ENCODE measurements at regions not wholly inside any gene's neighbourhood (a gene's known extent, or its start where the extent isn't known, plus 50 kb on each side); places are given as distances from the start of the nearest gene placed in this dataset.

DNA sequence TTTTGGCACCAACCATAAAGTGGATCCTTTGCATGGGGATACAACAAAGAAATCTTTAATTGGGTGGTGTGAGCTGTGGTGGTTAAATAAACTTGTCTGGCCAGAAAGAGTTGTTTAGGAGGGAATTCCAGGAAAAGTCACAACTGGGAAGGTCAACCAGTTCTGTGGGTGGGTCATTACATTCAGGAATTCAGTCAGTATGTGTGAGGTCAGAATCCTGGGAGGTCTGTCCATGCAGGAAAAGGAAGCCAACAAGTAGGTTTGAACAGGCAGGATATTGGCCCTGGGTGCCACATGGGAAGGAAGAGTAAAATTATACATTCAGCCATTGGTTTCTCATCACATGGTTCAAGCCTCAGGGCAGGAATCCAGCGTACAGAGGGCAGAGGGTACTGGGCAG lies 162.3 kb upstream of the ADAMTS5 start:
- no peaks in the 10 kb centered on the region for H3K36me3 Mint-ChIP-seq (ENCODE audit: low read depth)
- TF ChIP-seq CTCF (IDR thresholded peaks at IDR 0.05; ENCODE audit: unreplicated experiment in 3 of 3): no peak
- H3K4me1 Mint-ChIP-seq: peaks cover 18% of the 10 kb centered on the region
- no peaks in the 10 kb centered on the region for H3K27me3 Mint-ChIP-seq (ENCODE audit: low read depth)
- no peak overlapping the region for H3K27ac Mint-ChIP-seq
- H3K4me3 Mint-ChIP-seq: no peak overlapping the region
- H3K9me3 Mint-ChIP-seq: no peaks in the 10 kb centered on the region

DNA sequence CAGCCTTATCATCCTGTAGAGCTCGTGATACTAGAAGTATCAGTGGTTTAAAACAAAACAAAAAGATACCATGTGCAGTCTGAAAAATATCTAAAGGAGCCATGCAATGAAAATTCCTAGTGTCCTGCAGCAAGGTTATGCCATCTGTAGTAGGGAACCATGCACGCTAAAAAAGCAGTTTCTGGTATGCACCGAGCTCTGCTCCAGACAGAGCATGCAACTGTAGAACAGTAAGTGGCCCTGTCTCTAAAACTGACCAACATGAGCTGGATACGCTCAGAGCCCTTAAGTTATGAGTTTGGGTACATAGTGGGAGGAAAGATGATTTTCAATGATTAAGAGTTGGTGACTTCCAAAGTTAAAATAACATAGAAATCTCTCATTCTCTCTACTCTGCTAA lies 159.3 kb upstream of the ADAMTS5 start:
- no peaks in the 10 kb centered on the region for H3K9me3 Mint-ChIP-seq
- no peaks in the 10 kb centered on the region for H3K36me3 Mint-ChIP-seq (ENCODE audit: low read depth)
- TF ChIP-seq CTCF (IDR thresholded peaks at IDR 0.05; ENCODE audit: unreplicated experiment in 3 of 3): no peak
- H3K27me3 Mint-ChIP-seq (ENCODE audit: low read depth): no peaks in the 10 kb centered on the region
- peaks cover 26% of the 10 kb centered on the region for H3K4me1 Mint-ChIP-seq
- no peak overlapping the region for H3K4me3 Mint-ChIP-seq
- H3K27ac Mint-ChIP-seq: peak overlapping the region in 2 of 3 experiments; percentile 91

DNA sequence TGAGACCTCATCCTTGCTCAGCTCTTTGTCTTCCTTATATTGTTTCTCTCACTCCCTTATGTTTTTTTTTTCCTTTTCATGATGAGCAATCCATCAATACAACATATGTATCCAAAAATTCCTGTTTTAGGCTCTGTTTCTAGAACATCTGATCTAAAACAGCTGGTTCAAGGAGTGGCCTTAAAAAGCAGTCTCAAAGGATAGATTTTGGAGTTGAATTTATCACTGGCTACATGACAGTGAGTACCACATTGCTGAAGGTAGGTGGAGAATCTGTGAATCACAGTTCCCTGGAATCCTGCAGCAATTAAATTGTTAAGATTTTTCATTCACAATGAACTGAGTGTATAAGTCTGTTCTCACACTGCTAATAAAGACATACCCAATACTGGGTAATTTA lies 155.8 kb upstream of the ADAMTS5 start:
- Mint-ChIP-seq H3K36me3 (ENCODE audit: low read depth) (no peaks in the 10 kb centered on the region), H3K4me1 (peaks cover 35% of the 10 kb centered on the region), H3K27me3 (ENCODE audit: low read depth) (no peaks in the 10 kb centered on the region), H3K4me3 (no peak overlapping the region), H3K9me3 (no peaks in the 10 kb centered on the region), H3K27ac (peak overlapping the region; percentile 3 to 21 (median 15))
- no peak for TF ChIP-seq CTCF (IDR thresholded peaks at IDR 0.05; ENCODE audit: unreplicated experiment in 3 of 3)

DNA sequence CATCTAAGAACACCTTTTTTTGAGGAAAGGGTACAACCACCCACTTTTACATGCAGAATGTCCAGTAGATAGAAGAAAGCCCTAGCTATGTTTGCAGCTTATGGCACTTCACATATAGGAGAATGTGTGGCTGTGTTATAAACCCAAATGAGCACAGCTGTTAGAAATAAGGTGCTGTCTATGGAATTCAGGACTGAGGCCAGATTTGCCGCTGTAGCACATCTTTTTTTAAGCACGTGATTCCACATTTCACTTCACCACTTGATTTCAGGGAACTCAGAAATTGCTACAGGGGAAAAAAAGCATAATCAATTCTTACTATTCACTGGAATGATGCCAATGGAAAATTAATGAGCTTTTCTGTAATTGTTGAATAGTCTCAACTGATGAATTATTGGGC lies 147.2 kb upstream of the ADAMTS5 start:
- H3K4me1 Mint-ChIP-seq: peaks cover 18% of the 10 kb centered on the region
- H3K9me3 Mint-ChIP-seq: no peaks in the 10 kb centered on the region
- H3K4me3 Mint-ChIP-seq: no peak overlapping the region
- H3K27ac Mint-ChIP-seq: peak overlapping the region; percentile 49 to 76 (median 64)
- no peaks in the 10 kb centered on the region for H3K36me3 Mint-ChIP-seq (ENCODE audit: low read depth)
- H3K27me3 Mint-ChIP-seq (ENCODE audit: low read depth): no peaks in the 10 kb centered on the region
- no peak for TF ChIP-seq CTCF (IDR thresholded peaks at IDR 0.05; ENCODE audit: unreplicated experiment in 3 of 3)

GRCh38 chr21:27112186-27112585 lies 145.3 kb upstream of the ADAMTS5 start:
- Mint-ChIP-seq H3K27me3 (ENCODE audit: low read depth) (no peaks in the 10 kb centered on the region), H3K36me3 (ENCODE audit: low read depth) (no peaks in the 10 kb centered on the region), H3K9me3 (no peaks in the 10 kb centered on the region), H3K4me1 (peaks cover 36% of the 10 kb centered on the region), H3K4me3 (no peak overlapping the region), H3K27ac (peak overlapping the region; percentile 55 to 58 (median 57))
- no peak for TF ChIP-seq CTCF (IDR thresholded peaks at IDR 0.05; ENCODE audit: unreplicated experiment in 3 of 3)

- peaks cover 45% of the 10 kb centered on the region for H3K4me1 Mint-ChIP-seq
- H3K36me3 Mint-ChIP-seq (ENCODE audit: low read depth): no peaks in the 10 kb centered on the region
- H3K9me3 Mint-ChIP-seq: no peaks in the 10 kb centered on the region
- H3K27ac Mint-ChIP-seq: peak overlapping the region; percentile 81 to 91 (median 88)
- H3K4me3 Mint-ChIP-seq: no peak overlapping the region
- no peaks in the 10 kb centered on the region for H3K27me3 Mint-ChIP-seq (ENCODE audit: low read depth)
- no peak for TF ChIP-seq CTCF (IDR thresholded peaks at IDR 0.05; ENCODE audit: unreplicated experiment in 3 of 3)
These were observed 144.1 kb upstream of the ADAMTS5 start for GRCh38 chr21:27110956-27111355.

Data from nephron (organoid).